Peyer's patch (tissue), 4 donors: ENCODE measurements at regions not wholly inside any gene's neighbourhood (a gene's known extent, or its start where the extent isn't known, plus 50 kb on each side); places are given as distances from the start of the nearest gene placed in this dataset.

ENCODE experiments used
- DNase-seq, 3 donors: peaks; one replicate each; pipeline ENCODE4 v3.0.0-alpha.2; 2017 to 2019
- H3K27ac ChIP-seq, 4 donors: fragments of 200-600 bp; sonication (generic); one replicate each; pipeline ENCODE4 v1.5.1; 2016 to 2019
- H3K27me3 ChIP-seq, 2 donors: fragments of 200-600 bp; sonication (generic); one replicate each; pipeline ENCODE4 v1.5.1; 2019
- H3K36me3 ChIP-seq, 3 donors: fragments of 200-600 bp; sonication (generic); one replicate each; pipeline ENCODE4 v1.5.1; 2016 to 2019
- H3K4me1 ChIP-seq, 4 donors: fragments of 200-600 bp; sonication (generic); one replicate each; pipeline ENCODE4 v1.5.1; 2016 to 2019
- H3K4me3 ChIP-seq, 4 donors: fragments of 200-600 bp; sonication (generic); 1 replicate in 3 of 4; 2 replicates in 1 of 4; pipeline ENCODE4 v1.5.1; 2016 to 2019; ENCODE audit warnings: mild to moderate bottlenecking in 1 of 4
- H3K9me3 ChIP-seq, 4 donors: fragments of 200-600 bp; sonication (generic); one replicate each; pipeline ENCODE4 v1.5.1; 2016 to 2019; ENCODE audit warnings: mild to moderate bottlenecking in 1 of 4
- POLR2A ChIP-seq, 2 donors: fragments of 450-650 bp; IDR thresholded peaks; one replicate each; pipeline ENCODE4 v1.5.1; 2017; ENCODE audit warnings: antibody characterized with exemption in 2 of 2, mild to moderate bottlenecking in 2 of 2, moderate library complexity in 2 of 2
- TF ChIP-seq, protein P1 (sequence below), 6 experiments: fragments of 450-650 bp in 4 of 6; fragments of 200-600 bp in 2 of 6; sonication (generic) in 1 of 6; IDR thresholded peaks; one replicate each; pipeline ENCODE4 v1.5.1; 2017 to 2019; ENCODE audit warnings: antibody characterized with exemption in 6 of 6, mild to moderate bottlenecking in 3 of 6, moderate library complexity in 1 of 6

DNA sequence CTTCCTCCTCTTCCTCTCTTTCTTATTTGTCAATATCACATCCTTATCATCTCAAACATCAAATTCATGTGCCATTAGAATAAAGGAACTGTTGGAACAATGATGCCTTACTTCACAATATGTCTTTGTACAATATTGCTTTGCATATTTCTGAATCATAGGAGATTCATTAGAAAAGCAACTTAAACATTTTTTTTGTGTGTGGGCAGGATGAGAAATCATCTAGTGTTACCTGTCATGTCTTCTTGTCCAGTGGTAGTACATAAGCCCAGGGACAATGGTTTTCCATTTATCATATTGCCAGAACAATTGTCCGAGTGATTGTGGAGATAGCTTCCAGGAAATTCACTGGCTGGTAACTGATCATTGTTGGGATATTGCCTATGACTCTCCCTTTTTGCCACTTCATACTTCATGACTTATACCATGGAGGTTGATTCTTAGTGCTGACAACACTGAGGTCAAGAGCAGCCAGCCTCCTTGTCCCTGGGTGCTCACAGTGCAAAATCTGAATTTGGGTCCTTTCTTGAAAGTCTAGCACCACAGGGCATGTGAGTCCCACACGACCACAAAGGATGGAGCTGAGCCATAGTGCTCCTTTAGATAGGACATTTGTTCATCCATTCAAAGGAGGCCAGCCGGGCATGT is 215.0 kb downstream of the MDFIC start:
- Histone ChIP-seq H3K9me3 (no peaks in the 10 kb centered on the region), H3K36me3 (no peaks in the 10 kb centered on the region), H3K4me1 (no peaks in the 10 kb centered on the region), H3K4me3 (no peak overlapping the region), H3K27ac (no peak overlapping the region), H3K27me3 (no peaks in the 10 kb centered on the region)
- no peak for TF ChIP-seq POLR2A (IDR thresholded peaks at IDR 0.05)
- TF ChIP-seq, protein P1, sequence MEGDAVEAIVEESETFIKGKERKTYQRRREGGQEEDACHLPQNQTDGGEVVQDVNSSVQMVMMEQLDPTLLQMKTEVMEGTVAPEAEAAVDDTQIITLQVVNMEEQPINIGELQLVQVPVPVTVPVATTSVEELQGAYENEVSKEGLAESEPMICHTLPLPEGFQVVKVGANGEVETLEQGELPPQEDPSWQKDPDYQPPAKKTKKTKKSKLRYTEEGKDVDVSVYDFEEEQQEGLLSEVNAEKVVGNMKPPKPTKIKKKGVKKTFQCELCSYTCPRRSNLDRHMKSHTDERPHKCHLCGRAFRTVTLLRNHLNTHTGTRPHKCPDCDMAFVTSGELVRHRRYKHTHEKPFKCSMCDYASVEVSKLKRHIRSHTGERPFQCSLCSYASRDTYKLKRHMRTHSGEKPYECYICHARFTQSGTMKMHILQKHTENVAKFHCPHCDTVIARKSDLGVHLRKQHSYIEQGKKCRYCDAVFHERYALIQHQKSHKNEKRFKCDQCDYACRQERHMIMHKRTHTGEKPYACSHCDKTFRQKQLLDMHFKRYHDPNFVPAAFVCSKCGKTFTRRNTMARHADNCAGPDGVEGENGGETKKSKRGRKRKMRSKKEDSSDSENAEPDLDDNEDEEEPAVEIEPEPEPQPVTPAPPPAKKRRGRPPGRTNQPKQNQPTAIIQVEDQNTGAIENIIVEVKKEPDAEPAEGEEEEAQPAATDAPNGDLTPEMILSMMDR (IDR thresholded peaks at IDR 0.05), result no peak
- DNase-seq, result no peak

DNA sequence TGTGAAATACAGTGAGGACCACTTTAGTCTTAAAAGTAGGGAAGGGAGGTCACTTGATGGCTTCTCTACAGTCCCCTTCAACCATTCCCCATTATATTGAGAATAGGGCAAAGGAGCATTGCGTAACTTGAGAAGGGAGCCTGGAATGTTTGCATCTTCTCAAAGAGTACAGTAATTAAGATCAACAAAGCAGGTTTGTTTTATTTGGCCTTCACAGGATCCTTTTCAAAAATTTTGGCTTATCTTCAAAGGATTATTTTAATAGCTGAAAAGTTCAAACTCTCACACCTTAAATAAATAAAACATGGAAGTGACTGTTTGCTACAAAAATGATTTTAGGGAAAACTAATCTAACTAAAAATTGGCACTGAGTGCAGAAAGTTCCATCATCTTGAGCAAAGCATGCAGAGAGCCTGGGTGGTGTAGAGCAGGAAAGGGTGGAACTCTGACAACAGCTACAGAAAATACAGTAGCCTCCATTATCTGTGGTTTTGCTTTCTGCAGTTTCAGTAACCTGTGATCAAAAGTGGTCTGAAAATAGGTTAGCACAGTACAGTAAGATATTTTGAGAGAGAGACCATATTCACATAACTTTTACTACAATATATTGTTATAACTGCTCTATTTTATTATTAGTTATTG is 214.0 kb downstream of the MDFIC start:
- Histone ChIP-seq H3K36me3 (no peaks in the 10 kb centered on the region), H3K27me3 (no peaks in the 10 kb centered on the region), H3K27ac (no peak overlapping the region), H3K9me3 (no peaks in the 10 kb centered on the region), H3K4me1 (no peaks in the 10 kb centered on the region), H3K4me3 (no peak overlapping the region)
- TF ChIP-seq, protein P1 (IDR thresholded peaks at IDR 0.05), result no peak
- TF ChIP-seq POLR2A (IDR thresholded peaks at IDR 0.05), result no peak
- DNase-seq, result no peak

DNA sequence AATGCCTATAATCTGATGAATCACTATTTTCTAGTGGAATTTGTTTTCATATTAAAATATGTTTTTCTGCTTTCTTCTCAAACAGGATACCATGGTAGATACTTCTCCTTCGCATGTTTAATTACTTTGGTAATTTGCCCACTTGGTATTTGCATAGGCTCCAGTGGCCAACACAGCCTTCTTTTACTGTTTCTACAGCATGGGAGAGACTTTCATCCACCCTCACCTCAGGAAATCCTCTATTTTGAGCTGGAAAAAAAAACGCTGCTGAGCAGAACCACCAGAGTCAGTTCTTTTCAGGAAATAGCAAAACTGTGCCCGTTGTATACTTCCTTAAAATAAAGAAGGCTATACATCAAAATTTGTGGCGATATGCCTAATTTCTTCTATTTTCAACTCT is 213.3 kb downstream of the MDFIC start:
- H3K36me3 ChIP-seq, result no peaks in the 10 kb centered on the region
- no peaks in the 10 kb centered on the region for H3K4me1 ChIP-seq
- H3K27me3 ChIP-seq, result no peaks in the 10 kb centered on the region
- no peaks in the 10 kb centered on the region for H3K9me3 ChIP-seq
- no peak for DNase-seq
- no peak overlapping the region for H3K4me3 ChIP-seq
- H3K27ac ChIP-seq, result no peak overlapping the region
- no peak for TF ChIP-seq POLR2A (IDR thresholded peaks at IDR 0.05)
- TF ChIP-seq, protein P1 (IDR thresholded peaks at IDR 0.05), result no peak

DNA sequence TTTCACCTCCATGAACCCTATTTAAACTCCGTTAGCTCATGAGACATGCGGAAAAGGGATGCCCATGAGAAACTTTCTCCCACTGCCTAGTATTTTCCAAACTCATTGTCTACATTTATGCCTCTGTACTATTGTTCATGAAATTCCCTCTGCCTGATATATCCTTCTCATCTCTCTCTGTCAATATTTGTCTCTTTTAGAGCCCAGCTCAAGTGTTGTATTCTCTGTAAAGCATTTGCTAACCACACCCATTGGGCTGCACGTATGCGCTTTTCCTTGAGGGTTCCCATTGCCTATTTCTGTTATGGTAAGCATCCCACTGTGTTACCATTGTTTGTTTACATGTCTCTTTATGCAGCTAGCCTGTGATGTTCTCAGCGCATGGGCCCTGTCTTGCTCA is 211.4 kb downstream of the MDFIC start:
- H3K4me3 ChIP-seq, result no peak overlapping the region
- no peak for DNase-seq
- no peak overlapping the region for H3K27ac ChIP-seq
- no peaks in the 10 kb centered on the region for H3K27me3 ChIP-seq
- no peaks in the 10 kb centered on the region for H3K36me3 ChIP-seq
- H3K4me1 ChIP-seq, result no peaks in the 10 kb centered on the region
- TF ChIP-seq, protein P1 (IDR thresholded peaks at IDR 0.05), result no peak
- no peak for TF ChIP-seq POLR2A (IDR thresholded peaks at IDR 0.05)
- H3K9me3 ChIP-seq, result no peaks in the 10 kb centered on the region

DNA sequence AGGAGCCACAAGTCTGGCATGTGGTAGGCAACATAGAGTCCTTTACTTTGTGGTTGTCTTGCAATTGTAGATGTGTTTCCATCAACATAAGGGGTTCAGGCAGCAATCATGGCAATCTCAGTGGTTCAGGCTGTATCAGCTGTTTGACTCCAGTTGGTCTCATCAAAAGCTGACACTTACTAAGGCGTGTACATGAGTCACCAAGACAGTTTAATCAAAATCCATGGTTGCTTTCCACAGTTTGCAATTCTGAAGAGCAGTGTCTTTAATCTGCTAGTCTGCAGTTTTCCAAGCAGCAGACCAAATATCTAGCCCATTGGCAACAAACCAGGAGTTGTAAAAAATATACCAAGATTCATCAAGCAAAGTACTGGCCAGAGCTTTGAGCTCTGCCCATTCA is 210.2 kb downstream of the MDFIC start:
- TF ChIP-seq, protein P1 (IDR thresholded peaks at IDR 0.05), result no peak
- TF ChIP-seq POLR2A (IDR thresholded peaks at IDR 0.05), result no peak
- H3K9me3 ChIP-seq, result no peaks in the 10 kb centered on the region
- H3K36me3 ChIP-seq, result no peaks in the 10 kb centered on the region

More for the DNA sequence above, 210.2 kb downstream of the MDFIC start:
- Histone ChIP-seq H3K4me3 (no peak overlapping the region), H3K4me1 (no peaks in the 10 kb centered on the region), H3K27me3 (no peaks in the 10 kb centered on the region), H3K27ac (no peak overlapping the region)
- no peak for DNase-seq
